ENCODE measurements at regions not wholly inside any gene's neighbourhood (a gene's known extent, or its start where the extent isn't known, plus 50 kb on each side); places are given as distances from the start of the nearest gene placed in this dataset.

- Histone ChIP-seq H3K36me3 (ENCODE audit: control insufficient read depth, insufficient read depth, low read length) (no peaks in the 10 kb centered on the region), H3K27ac (ENCODE audit: insufficient read depth, low read length) (no peak overlapping the region), H3K4me1 (ENCODE audit: control insufficient read depth, extremely low read depth, insufficient read depth, low read length) (no peaks in the 10 kb centered on the region), H2AFZ (ENCODE audit: low read length) (no peak overlapping the region), H3K9me3 (ENCODE audit: control insufficient read depth, insufficient read depth, low read depth, low read length) (no peaks in the 10 kb centered on the region), H3K9ac (ENCODE audit: insufficient read depth, low read length) (no peak overlapping the region), H3K79me2 (ENCODE audit: control insufficient read depth, insufficient read depth, low read length) (no peaks in the 10 kb centered on the region), H3K4me2 (ENCODE audit: extremely low read depth, insufficient read depth, low read length) (no peak overlapping the region), H3K4me3 (replicated peaks in 1 of 4; ENCODE audit: control extremely low read depth in 1 of 4, insufficient read depth in 1 of 4, low read depth in 3 of 4, low read length in 4 of 4) (no peak overlapping the region), H3K27me3 (ENCODE audit: control insufficient read depth, insufficient read depth, low read length) (no peaks in the 10 kb centered on the region), H4K20me1 (ENCODE audit: control insufficient read depth, extremely low read depth, insufficient read depth, low read length) (no peaks in the 10 kb centered on the region)
- TF ChIP-seq CTCF (conservative IDR thresholded peaks at IDR 0.05 in 1 of 2, IDR thresholded peaks at IDR 0.05 in 1 of 2; ENCODE audit: low read depth in 1 of 2, low read length in 2 of 2) (no peak), EZH2 (IDR thresholded peaks at IDR 0.05; ENCODE audit: low read length, missing control alignments) (no peak)
- DNase-seq (ENCODE audit: low read depth in 2 of 2) = no peak
These were observed 248.1 kb upstream of the RHOBTB1 start for GRCh38 chr10:61192042-61192441.

GRCh38 chr10:61189912-61190311 is 245.9 kb upstream of the RHOBTB1 start:
- DNase-seq (ENCODE audit: low read depth in 2 of 2) = no peak
- H3K36me3 ChIP-seq (ENCODE audit: control insufficient read depth, insufficient read depth, low read length) = no peaks in the 10 kb centered on the region
- TF ChIP-seq CTCF (conservative IDR thresholded peaks at IDR 0.05 in 1 of 2, IDR thresholded peaks at IDR 0.05 in 1 of 2; ENCODE audit: low read depth in 1 of 2, low read length in 2 of 2) (no peak), EZH2 (IDR thresholded peaks at IDR 0.05; ENCODE audit: low read length, missing control alignments) (no peak)
- no peaks in the 10 kb centered on the region for H4K20me1 ChIP-seq (ENCODE audit: control insufficient read depth, extremely low read depth, insufficient read depth, low read length)
- no peak overlapping the region for H3K4me2 ChIP-seq (ENCODE audit: extremely low read depth, insufficient read depth, low read length)
- H3K4me1 ChIP-seq (ENCODE audit: control insufficient read depth, extremely low read depth, insufficient read depth, low read length) = no peaks in the 10 kb centered on the region
- no peaks in the 10 kb centered on the region for H3K9me3 ChIP-seq (ENCODE audit: control insufficient read depth, insufficient read depth, low read depth, low read length)
- H2AFZ ChIP-seq (ENCODE audit: low read length) = no peak overlapping the region
- H3K4me3 ChIP-seq (replicated peaks in 1 of 4; ENCODE audit: control extremely low read depth in 1 of 4, insufficient read depth in 1 of 4, low read depth in 3 of 4, low read length in 4 of 4) = no peak overlapping the region
- H3K79me2 ChIP-seq (ENCODE audit: control insufficient read depth, insufficient read depth, low read length) = no peaks in the 10 kb centered on the region
- H3K9ac ChIP-seq (ENCODE audit: insufficient read depth, low read length) = no peak overlapping the region
- H3K27me3 ChIP-seq (ENCODE audit: control insufficient read depth, insufficient read depth, low read length) = no peaks in the 10 kb centered on the region
- no peak overlapping the region for H3K27ac ChIP-seq (ENCODE audit: insufficient read depth, low read length)

GRCh38 chr10:61188691-61189090 is 244.7 kb upstream of the RHOBTB1 start:
- Histone ChIP-seq H3K4me3 (replicated peaks in 1 of 4; ENCODE audit: control extremely low read depth in 1 of 4, insufficient read depth in 1 of 4, low read depth in 3 of 4, low read length in 4 of 4) (no peak overlapping the region), H3K27me3 (ENCODE audit: control insufficient read depth, insufficient read depth, low read length) (no peaks in the 10 kb centered on the region), H3K9me3 (ENCODE audit: control insufficient read depth, insufficient read depth, low read depth, low read length) (no peaks in the 10 kb centered on the region), H2AFZ (ENCODE audit: low read length) (no peak overlapping the region), H3K9ac (ENCODE audit: insufficient read depth, low read length) (no peak overlapping the region), H3K79me2 (ENCODE audit: control insufficient read depth, insufficient read depth, low read length) (no peaks in the 10 kb centered on the region), H3K27ac (ENCODE audit: insufficient read depth, low read length) (no peak overlapping the region), H4K20me1 (ENCODE audit: control insufficient read depth, extremely low read depth, insufficient read depth, low read length) (no peaks in the 10 kb centered on the region), H3K36me3 (ENCODE audit: control insufficient read depth, insufficient read depth, low read length) (no peaks in the 10 kb centered on the region), H3K4me2 (ENCODE audit: extremely low read depth, insufficient read depth, low read length) (no peak overlapping the region), H3K4me1 (ENCODE audit: control insufficient read depth, extremely low read depth, insufficient read depth, low read length) (no peaks in the 10 kb centered on the region)
- no peak for DNase-seq (ENCODE audit: low read depth in 2 of 2)
- TF ChIP-seq CTCF (conservative IDR thresholded peaks at IDR 0.05 in 1 of 2, IDR thresholded peaks at IDR 0.05 in 1 of 2; ENCODE audit: low read depth in 1 of 2, low read length in 2 of 2) (no peak), EZH2 (IDR thresholded peaks at IDR 0.05; ENCODE audit: low read length, missing control alignments) (no peak)

All from fibroblast of lung (primary cell).